Endothelial cell of umbilical vein (primary cell): ENCODE measurements at regions not wholly inside any gene's neighbourhood (a gene's known extent, or its start where the extent isn't known, plus 50 kb on each side); places are given as distances from the start of the nearest gene placed in this dataset.
A peak's percentile ranks its signal among the peaks of the same experiment; 100 is the strongest.

Experiments used
- BruUV-seq: library from RNA; stranded (reverse); fragments of 400-500 nt; replicated peaks from 2 replicates; lab custom pipeline; 2021; lab: Mats Ljungman, UMichigan
- CTCF ChIA-PET: fragments of 300-600, 350-600 bp; sonication (Branson Sonifier 250); formaldehyde crosslinking; loops from one replicate; lab custom pipeline; 2021; ENCODE audit warnings: antibody characterized with exemption, inconsistent platforms; lab: Charles Lee
- POLR2A ChIA-PET: fragments of 300-600, 350-600 bp; sonication (Branson Sonifier 250); formaldehyde crosslinking; loops from one replicate; lab custom pipeline; 2021; ENCODE audit warnings: antibody characterized with exemption, inconsistent platforms; lab: Charles Lee
- DNase-seq: peaks from one replicate; pipeline ENCODE4 v3.0.0-alpha.2; 2011; ENCODE audit warnings: low read depth, low spot score
- FAIRE-seq: peaks from 2 replicates; lab custom pipeline; 2011; peaks lifted over from hg19 to GRCh38; lab: Jason Lieb, UNC
- H2AFZ ChIP-seq: 2 replicates; pipeline ENCODE4 v1.6.0; 2012; ENCODE audit warnings: low read depth, low read length, control low read depth, inconsistent platforms
- H3K27ac ChIP-seq: 2 replicates; pipeline ENCODE4 v1.5.1; 2011; ENCODE audit warnings: low read depth, mild to moderate bottlenecking, control low read depth, low read length, moderate library complexity; ENCODE audit not compliant: insufficient read depth
- H3K27me3 ChIP-seq, 2 experiments: 2 replicates each; pipeline versions ENCODE4 v1.6.0 to v1.6.1; 2011; ENCODE audit warnings: low read length in 2 of 2, mixed read lengths in 1 of 2; ENCODE audit not compliant: control insufficient read depth in 2 of 2, insufficient read depth in 2 of 2
- H3K36me3 ChIP-seq, 2 experiments: 2 replicates in 1 of 2; 3 replicates in 1 of 2; pipeline ENCODE4 v1.5.1; 2011; ENCODE audit warnings: low read length in 2 of 2, mild to moderate bottlenecking in 1 of 2, moderate library complexity in 1 of 2; ENCODE audit not compliant: control insufficient read depth in 2 of 2, insufficient read depth in 2 of 2; ENCODE audit errors: extremely low read depth in 1 of 2
- H3K4me1 ChIP-seq: 3 replicates; pipeline ENCODE4 v1.5.1; 2011; ENCODE audit warnings: mild to moderate bottlenecking, low read length; ENCODE audit not compliant: control insufficient read depth, insufficient read depth; ENCODE audit errors: extremely low read depth
- H3K4me2 ChIP-seq: 2 replicates; pipeline ENCODE4 v1.6.1; 2011; ENCODE audit warnings: low read length, control low read depth, mixed read lengths; ENCODE audit not compliant: insufficient read depth
- H3K4me3 ChIP-seq, 3 experiments: fragments of 200-600 bp in 1 of 3; sonication (generic), shearing (Covaris generic) in 1 of 3; replicated peaks in 1 of 3; 2 replicates each; pipeline ENCODE4 v1.5.1; 2011 to 2016; ENCODE audit warnings: control low read depth in 3 of 3, low read length in 3 of 3, mild to moderate bottlenecking in 2 of 3, inconsistent platforms in 1 of 3, low read depth in 1 of 3, moderate library complexity in 1 of 3; ENCODE audit not compliant: insufficient read depth in 1 of 3
- H3K79me2 ChIP-seq: 2 replicates; pipeline ENCODE4 v1.6.0; 2012; ENCODE audit warnings: low read length, inconsistent platforms; ENCODE audit not compliant: control insufficient read depth, insufficient read depth
- H3K9ac ChIP-seq: replicated peaks from 2 replicates; pipeline ENCODE3; 2011; ENCODE audit warnings: low read length, control low read depth; ENCODE audit not compliant: insufficient read depth; ENCODE audit errors: extremely low read depth
- H3K9me1 ChIP-seq: replicated peaks from 3 replicates; pipeline ENCODE4 v1.6.0; 2011; ENCODE audit warnings: mild to moderate bottlenecking, low read length; ENCODE audit not compliant: control insufficient read depth, insufficient read depth; ENCODE audit errors: extremely low read depth
- H3K9me3 ChIP-seq: replicated peaks from 2 replicates; pipeline ENCODE4 v1.5.1; 2012; ENCODE audit warnings: low read length, inconsistent platforms; ENCODE audit not compliant: control insufficient read depth, insufficient read depth
- H4K20me1 ChIP-seq: replicated peaks from 2 replicates; pipeline ENCODE3; 2011; ENCODE audit warnings: mild to moderate bottlenecking, low read length; ENCODE audit not compliant: control insufficient read depth, insufficient read depth; ENCODE audit errors: extremely low read depth
- EZH2 ChIP-seq: IDR thresholded peaks from 2 replicates; pipeline ENCODE4 v1.6.1; 2012; ENCODE audit warnings: borderline replicate concordance, low read depth, mild to moderate bottlenecking, moderate library complexity, low read length, inconsistent platforms; ENCODE audit not compliant: severe bottlenecking
- FOS ChIP-seq: IDR thresholded peaks from 2 replicates; pipeline ENCODE4 v1.6.1; 2011; ENCODE audit warnings: mild to moderate bottlenecking, low read length, moderate library complexity, borderline replicate concordance; ENCODE audit not compliant: insufficient read depth
- GATA2 ChIP-seq: IDR thresholded peaks from 2 replicates; pipeline ENCODE4 v1.7.0; 2011; ENCODE audit warnings: low read depth, mild to moderate bottlenecking, moderate library complexity, mixed read lengths, low read length; ENCODE audit not compliant: insufficient read length, insufficient read depth
- JUN ChIP-seq: IDR thresholded peaks from 2 replicates; pipeline ENCODE4 v1.6.1; 2011; ENCODE audit warnings: borderline replicate concordance, low read depth; ENCODE audit not compliant: insufficient read length, insufficient read depth
- MYC ChIP-seq: IDR thresholded peaks from one replicate; pipeline ENCODE4 v1.6.1; 2011; ENCODE audit warnings: mild to moderate bottlenecking, low read depth, low read length
- POLR2A ChIP-seq: IDR thresholded peaks from 2 replicates; pipeline ENCODE4 v1.6.1; 2012; ENCODE audit warnings: low read depth, mild to moderate bottlenecking, control low read depth, low read length
- POLR2AphosphoS5 ChIP-seq: IDR thresholded peaks from 2 replicates; pipeline ENCODE4 v1.6.1; 2012; ENCODE audit warnings: low read depth, mild to moderate bottlenecking, control low read depth, low read length, moderate library complexity; ENCODE audit not compliant: insufficient read depth
- dilution Hi-C: fragments of 300-500 bp; cut with MboI; formaldehyde crosslinking; loops from one replicate; pipeline ENCODE4 v1.15.0; 2019; ENCODE audit warnings: low sequenced_read_pairs; ENCODE audit not compliant: extremely low pct_ligation_motif_present
- intact Hi-C: fragments of 100-400 bp; cut with micrococcal nuclease; formaldehyde crosslinking; loops from one replicate; pipeline ENCODE4 v1.10.0; 2022
- TF ChIP-seq, protein P1 (sequence below), 2 donors: IDR thresholded peaks; 1 replicate in 1 of 2; 2 replicates in 1 of 2; pipeline ENCODE4 v1.5.1; 2011; ENCODE audit warnings: low read length in 2 of 2, mild to moderate bottlenecking in 2 of 2, moderate library complexity in 2 of 2, control low read depth in 1 of 2, inconsistent platforms in 1 of 2, low read depth in 1 of 2; ENCODE audit not compliant: insufficient read depth in 1 of 2; ENCODE audit errors: extremely low read depth in 1 of 2
- TF ChIP-seq, protein P2 (sequence below): IDR thresholded peaks from 2 replicates; pipeline ENCODE4 v1.6.1; 2011; ENCODE audit not compliant: insufficient read depth, insufficient read length

DNA sequence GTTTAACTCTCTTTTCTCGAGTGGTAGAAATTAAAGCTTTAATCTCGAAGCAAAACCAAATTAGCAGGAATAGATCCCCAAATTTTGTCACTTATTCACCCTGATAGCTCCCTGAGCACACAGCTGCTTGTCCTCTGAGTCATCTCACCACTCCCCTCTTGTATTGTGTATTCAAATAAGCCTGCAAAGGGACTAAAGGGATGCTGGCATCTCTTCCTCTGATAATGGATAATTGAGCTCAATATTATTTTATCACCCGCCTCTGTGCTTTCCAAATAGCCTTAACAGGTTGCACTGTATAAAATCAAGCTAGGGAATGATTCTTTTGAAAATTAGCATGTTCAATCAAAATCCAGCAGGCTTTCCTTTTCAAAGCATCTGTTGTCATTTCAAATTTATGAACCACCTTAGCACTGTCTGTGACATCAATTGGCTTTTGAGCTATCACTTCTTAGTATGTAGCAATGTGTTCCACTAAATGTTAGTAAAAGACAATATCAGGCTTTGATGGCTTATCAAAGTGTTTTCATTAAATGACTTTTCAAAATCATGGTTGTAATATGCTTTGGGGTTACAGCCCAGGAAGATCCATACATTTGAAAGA lies 561.6 kb downstream of the PLA2G4A start:
- FAIRE-seq (no peak), DNase-seq (no peak)
- H3K9ac ChIP-seq, result no peak overlapping the region
- no peak overlapping the region for H3K27ac ChIP-seq
- H3K4me3 ChIP-seq, result no peak overlapping the region
- intact Hi-C loops, result no loop called here
- H4K20me1 ChIP-seq, result no peaks in the 10 kb centered on the region
- H2AFZ ChIP-seq, result no peak overlapping the region
- ChIA-PET CTCF (interaction anchor here (0.8 to 1.1 kb wide), 2 partner anchors 9 to 23 kb away, joined by 3 read pairs; no protein-coding TSS in a partner anchor), POLR2A (no interaction called here)
- H3K9me3 ChIP-seq, result no peaks in the 10 kb centered on the region
- H3K9me1 ChIP-seq, result no peaks in the 10 kb centered on the region
- H3K79me2 ChIP-seq, result no peaks in the 10 kb centered on the region
- dilution Hi-C loops, result no loop called here
- H3K36me3 ChIP-seq, result no peaks in the 10 kb centered on the region
- H3K4me1 ChIP-seq, result no peaks in the 10 kb centered on the region
- H3K27me3 ChIP-seq, result no peaks in the 10 kb centered on the region
- no TSS peak for BruUV-seq
- H3K4me2 ChIP-seq, result no peak overlapping the region
- TF ChIP-seq JUN (no peak), FOS (peak; percentile 7)

DNA sequence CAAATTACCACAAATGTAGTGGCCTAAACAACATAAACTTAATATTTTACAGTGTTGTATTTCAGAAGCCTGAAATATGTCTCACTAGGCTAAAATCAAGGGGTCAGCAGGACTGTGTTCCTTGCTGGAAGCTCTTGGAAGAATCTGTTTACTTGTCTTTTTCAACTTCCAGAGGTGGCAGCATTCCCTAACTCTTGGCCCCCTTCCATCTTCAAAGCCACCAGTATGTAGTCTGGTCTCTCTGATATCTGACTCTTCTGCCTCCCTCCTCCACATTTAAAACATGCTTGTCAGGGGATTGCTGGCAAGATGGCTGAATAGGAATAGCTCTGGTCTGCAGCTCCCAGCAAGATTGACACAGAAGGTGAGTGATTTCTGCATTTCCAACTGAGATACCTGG lies 567.5 kb downstream of the PLA2G4A start:
- TF ChIP-seq FOS (no peak), EZH2 (no peak), POLR2A (no peak), MYC (no peak), GATA2 (no peak), JUN (no peak), POLR2AphosphoS5 (no peak)
- TF ChIP-seq, protein P1, sequence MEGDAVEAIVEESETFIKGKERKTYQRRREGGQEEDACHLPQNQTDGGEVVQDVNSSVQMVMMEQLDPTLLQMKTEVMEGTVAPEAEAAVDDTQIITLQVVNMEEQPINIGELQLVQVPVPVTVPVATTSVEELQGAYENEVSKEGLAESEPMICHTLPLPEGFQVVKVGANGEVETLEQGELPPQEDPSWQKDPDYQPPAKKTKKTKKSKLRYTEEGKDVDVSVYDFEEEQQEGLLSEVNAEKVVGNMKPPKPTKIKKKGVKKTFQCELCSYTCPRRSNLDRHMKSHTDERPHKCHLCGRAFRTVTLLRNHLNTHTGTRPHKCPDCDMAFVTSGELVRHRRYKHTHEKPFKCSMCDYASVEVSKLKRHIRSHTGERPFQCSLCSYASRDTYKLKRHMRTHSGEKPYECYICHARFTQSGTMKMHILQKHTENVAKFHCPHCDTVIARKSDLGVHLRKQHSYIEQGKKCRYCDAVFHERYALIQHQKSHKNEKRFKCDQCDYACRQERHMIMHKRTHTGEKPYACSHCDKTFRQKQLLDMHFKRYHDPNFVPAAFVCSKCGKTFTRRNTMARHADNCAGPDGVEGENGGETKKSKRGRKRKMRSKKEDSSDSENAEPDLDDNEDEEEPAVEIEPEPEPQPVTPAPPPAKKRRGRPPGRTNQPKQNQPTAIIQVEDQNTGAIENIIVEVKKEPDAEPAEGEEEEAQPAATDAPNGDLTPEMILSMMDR (IDR thresholded peaks at IDR 0.05; ENCODE audit: extremely low read depth in 1 of 2, insufficient read depth in 1 of 2, low read depth in 1 of 2, low read length in 2 of 2), result no peak
- TF ChIP-seq, protein P2, sequence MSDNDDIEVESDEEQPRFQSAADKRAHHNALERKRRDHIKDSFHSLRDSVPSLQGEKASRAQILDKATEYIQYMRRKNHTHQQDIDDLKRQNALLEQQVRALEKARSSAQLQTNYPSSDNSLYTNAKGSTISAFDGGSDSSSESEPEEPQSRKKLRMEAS, result no peak
- H3K27me3 ChIP-seq, result no peaks in the 10 kb centered on the region
- no peak overlapping the region for H3K4me3 ChIP-seq
- no peaks in the 10 kb centered on the region for H3K9me1 ChIP-seq
- H3K27ac ChIP-seq, result no peak overlapping the region
- no peaks in the 10 kb centered on the region for H3K36me3 ChIP-seq
- no peaks in the 10 kb centered on the region for H3K4me1 ChIP-seq
- H2AFZ ChIP-seq, result no peak overlapping the region
- H3K9me3 ChIP-seq, result no peaks in the 10 kb centered on the region
- BruUV-seq, result no TSS peak
- H3K9ac ChIP-seq, result no peak overlapping the region
- H3K4me2 ChIP-seq, result no peak overlapping the region
- H4K20me1 ChIP-seq, result no peaks in the 10 kb centered on the region
- ChIA-PET CTCF (interaction anchor here (0.6 kb wide), 1 partner anchor 1376 kb away, joined by 3 read pairs; no protein-coding TSS in a partner anchor), POLR2A (no interaction called here)
- dilution Hi-C loops, result no loop called here
- no peaks in the 10 kb centered on the region for H3K79me2 ChIP-seq
- FAIRE-seq (no peak), DNase-seq (no peak)
- intact Hi-C loops, result no loop called here
